NCI-H226 (cell line): ENCODE measurements at regions not wholly inside any gene's neighbourhood (a gene's known extent, or its start where the extent isn't known, plus 50 kb on each side); places are given as distances from the start of the nearest gene placed in this dataset.
"Not testable (repeated sequence)": the region's sequence is repeated elsewhere in the genome, so short reads cannot be mapped to it uniquely, and the experiment has no call there.

Experiments
- DNase-seq: peaks from one replicate; pipeline ENCODE4 v3.0.0-alpha.2; 2015

DNA sequence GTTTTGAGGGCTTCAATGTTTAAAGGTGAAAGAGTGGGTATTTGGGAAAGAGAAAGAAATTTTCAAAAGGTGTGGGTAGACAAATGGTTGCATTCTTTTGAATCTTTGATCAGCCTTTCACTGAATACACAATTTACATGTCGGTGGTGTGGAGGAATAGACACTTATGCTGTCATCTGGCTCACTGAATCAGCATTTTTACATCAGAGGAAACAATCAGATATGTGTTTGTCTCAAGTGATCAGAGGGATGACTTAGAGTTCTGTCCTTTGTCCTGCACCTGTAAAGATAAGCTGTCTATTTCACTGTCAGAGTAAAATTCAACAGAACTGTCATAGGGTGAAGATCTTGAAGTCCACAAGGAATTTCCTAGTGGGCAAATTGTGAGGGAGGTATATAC is 170.9 kb upstream of the USP25 start:
- DNase-seq: no peak

DNA sequence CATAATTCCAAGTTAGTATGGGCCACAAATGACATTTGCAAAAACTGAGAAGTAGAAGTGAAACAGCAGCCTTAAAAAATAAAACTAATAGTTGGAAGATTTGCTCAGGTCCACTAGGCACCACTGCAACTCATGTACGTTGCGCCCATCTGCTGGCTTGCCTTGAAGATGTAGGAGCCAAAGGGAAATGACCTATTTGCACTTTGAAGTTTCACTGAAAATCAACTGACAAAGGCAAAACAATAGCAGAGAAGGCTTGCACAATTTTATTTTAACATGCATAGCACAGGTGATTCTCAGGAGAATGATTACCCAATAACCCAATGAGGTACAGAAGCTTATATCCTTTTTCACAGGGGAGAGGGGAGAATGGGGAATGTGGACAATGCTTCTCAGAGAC is 170.1 kb upstream of the USP25 start:
- DNase-seq: no peak

DNA sequence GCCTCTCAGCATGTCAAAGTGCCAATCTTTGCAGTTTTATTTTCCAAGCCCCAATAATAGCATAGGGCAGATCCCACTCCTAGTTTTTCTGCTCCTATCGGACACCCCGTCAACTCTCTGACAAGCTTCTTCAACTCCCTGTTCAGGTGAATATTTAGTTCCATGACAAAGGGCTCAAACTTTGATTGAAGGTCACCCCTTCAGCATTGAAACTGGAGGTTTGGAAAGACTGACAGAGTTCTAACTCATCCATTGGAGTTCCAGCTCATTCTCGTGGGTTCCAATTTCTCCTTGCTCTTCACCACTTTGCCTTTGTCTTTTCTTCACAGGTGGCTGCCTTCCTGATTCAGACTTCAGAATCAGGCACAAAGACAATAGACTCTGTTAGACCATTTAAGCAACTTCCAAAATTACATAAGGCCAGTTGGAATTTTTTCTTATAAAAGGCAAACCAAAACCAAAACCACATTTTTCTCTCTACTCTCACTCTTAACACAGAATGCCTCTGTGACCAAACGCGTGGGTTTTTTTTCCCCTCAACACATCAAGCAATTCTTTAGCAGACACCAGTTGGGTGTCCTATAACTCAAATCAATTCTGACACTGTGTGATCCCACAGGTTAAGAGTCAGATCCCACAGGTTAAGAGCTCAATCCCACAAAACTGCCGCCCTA is 169.3 kb upstream of the USP25 start:
- no peak for DNase-seq

DNA sequence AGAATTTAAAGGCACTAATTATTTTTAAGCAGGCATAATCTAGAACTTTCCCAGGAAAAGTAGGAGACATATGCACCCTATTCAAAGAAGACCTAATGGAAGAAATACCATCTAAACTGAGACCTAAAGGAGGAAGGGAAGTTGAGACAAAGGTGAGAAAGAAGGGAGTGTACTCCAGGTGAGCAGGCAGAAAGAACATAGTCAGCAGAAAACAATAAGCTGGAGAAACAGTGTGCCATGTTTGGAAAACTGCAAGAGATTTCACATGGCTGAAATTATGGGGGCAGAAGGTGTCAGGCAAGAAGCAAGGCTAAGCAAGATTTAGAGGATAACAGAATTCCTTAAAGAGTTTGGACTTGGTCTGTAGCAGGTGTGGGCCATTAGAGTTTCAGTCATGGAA is 167.0 kb upstream of the USP25 start:
- DNase-seq: no peak

DNA sequence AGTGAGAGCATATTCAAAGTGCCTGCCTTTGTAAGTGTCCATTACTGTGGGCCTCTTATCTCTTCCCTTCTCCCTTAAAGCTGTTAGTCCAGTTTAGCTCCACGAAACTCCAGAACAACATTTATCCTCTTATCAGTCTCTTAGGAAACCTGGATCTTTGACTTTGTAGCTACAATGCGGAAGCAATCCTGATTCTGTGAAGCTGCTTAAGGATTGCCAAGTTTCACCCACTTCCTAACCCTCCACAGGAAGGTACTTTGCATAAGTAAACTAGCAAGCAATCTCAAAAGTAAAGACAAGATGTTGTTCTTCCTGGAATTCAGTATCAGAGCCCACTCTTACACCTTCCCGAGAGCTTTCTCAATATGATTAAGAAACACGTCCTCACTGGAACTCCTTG is 164.9 kb upstream of the USP25 start:
- DNase-seq: no peak

DNA sequence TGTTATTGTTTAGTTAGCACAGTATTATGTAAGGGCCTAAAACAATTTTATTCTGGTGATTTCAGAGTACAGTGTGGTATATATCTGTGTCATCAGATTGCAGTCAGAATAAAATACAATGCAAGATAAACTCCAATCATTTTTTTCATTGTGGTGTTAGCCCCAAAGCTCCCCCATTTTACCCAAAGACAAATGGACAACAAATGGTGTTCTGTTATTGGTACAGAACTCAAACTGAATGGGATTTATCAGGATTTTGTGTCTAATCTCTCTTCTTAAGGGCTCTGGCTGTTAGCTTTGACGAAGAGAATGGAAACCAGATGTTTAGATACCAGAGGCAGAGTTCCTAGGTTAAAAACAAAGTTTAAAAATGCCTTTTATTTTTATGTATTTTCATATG is 163.1 kb upstream of the USP25 start:
- DNase-seq: no peak

DNA sequence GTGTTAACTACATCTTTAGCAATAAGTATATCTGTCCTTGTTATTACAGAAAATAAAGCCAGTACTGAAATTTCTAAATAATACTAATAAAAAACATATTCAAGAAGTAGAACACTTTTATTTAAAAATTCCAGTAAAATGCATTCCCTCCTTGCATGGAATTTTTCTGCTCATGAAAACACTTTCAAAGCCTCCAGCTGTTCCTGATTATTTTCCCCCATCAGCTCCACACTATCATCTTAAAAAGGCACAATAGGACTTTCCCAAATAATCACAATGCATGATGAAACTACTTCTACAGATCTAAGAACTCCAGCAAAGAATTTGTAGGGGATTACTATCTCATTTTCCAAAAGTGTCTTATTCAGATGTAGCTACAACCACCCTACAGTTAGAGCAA is 162.6 kb upstream of the USP25 start:
- no peak for DNase-seq

DNA sequence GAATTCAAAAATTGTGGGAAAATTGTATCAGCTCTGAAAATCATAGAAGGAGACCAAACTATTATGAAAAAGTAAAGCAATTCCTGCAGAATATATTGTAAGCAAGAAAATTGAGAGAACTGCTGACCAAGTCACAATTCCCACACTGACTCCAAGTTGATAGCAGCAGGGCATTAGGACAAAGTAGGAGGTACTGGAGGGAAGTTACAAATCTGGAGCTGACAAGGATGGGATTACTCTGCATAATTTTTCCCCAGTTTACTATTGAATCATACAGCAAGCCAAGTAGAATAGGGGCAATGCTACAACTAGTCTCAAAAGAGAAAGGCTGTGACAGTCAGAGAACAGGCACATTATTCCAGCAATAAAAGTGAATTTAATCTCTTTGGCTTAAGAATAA is 161.3 kb upstream of the USP25 start:
- no peak for DNase-seq

DNA sequence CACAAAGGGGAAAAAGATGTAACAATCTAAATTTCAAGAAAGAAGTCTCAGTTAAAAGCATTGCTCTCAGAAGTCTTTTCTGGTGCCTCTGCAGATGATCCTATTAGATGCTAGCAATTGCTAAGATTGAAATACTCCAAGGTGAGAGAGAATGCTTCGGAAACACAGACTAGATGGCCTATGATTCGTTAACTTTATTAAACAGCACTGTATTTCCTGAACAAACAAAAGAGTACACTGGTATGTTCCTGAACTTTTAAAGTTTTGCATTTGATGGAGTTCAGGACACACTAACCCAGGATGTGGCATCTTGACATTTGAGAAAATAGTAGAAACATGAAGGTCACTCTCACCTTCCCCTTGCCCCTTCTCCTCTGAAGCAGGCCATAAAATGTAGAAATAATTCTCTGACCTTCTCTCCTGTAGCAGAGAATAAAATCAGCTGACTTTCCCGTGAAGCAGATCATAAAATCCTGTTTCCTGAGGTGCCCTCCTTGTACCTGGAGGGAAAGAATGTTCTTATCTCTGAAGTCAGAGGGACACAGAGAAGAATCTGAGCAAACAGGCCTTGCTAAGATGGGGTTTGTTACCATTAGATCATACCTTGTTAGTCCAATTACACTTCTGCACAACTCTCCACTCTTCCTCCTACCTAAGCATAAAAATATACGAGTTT is 142.9 kb upstream of the USP25 start:
- DNase-seq: no peak

DNA sequence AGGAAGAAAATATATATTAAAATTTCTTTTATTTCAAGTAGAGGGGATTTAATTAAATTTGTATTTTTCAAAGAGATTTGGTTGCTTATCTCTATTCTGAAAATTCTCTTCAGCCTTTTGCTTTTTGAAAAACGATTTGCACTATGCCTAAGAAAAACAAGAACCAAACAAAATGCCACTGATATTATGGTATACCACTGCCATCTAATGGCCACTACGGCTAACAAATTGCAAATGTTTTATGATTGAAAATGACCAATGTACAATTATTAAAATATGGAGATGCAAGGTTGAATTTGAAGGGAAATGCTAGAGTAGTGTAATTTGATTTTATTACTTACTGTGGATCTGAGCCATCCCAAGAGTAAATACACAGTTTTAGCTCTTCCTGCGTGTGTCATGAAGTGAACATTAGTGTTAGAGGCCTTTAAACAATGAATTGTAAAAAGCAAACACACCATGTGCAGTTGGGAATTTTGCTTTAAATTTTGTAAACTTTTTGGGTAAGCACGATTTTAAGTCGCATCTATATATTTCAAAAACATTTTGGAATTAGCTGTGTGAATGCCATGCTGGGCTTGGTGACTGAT is 137.4 kb upstream of the USP25 start:
- DNase-seq: no peak

DNA sequence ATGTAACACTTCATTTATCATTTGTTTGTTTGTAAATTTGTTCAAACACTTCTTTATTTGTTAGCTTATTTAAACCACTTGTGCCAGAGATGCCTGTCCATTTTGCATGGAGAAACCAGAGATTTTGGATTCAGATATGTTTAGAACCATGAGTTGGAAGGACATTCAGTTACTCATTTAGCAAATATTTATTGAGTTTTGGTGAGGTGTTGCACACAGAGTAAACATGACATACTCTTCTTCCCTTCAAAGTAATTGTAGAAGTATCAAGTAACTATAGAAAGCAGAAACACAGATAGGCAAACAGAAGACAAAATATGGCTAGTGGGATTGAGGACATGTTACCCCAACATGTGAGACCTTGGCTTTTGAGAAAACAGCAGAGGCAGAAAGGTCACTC is 136.8 kb upstream of the USP25 start:
- no peak for DNase-seq

DNA sequence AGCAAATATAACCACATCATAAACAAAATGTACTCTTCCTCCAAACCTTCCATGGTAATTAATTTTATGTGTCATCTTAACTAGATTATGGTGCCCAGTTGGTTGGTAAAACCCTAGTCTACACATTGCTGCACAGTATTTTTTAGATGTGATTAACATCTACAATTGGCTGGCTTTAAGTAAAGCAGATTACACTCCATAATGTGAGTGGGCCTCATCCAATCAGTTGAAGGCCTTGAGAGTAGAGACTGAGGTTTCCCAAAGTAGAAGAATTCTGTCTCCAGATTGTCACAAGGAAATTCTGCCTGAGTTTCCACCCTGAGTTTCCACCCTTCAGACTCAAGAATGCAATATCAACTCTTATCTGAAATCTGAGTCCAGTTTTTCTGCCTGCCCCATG is 128.4 kb upstream of the USP25 start:
- DNase-seq: no peak

DNA sequence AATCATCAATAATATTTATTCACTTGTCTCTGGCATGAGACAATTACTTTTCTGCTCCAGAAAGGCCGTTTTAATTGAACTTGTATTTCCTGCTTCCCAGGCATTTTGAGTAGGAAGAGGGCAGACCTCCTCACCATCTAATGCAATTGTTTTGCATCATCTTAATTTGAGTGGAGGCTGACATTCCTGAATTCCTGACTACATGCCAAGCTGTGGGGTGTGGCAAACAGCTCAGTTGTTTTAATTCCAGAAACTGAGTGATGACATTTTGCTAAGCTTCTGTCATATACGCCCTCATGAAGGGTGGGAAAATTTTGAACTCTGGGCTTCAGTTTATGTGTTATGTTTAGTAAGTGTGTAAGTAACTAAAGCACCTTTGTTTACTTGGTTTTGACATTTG is 125.4 kb upstream of the USP25 start:
- peak; percentile 94 for DNase-seq

DNA sequence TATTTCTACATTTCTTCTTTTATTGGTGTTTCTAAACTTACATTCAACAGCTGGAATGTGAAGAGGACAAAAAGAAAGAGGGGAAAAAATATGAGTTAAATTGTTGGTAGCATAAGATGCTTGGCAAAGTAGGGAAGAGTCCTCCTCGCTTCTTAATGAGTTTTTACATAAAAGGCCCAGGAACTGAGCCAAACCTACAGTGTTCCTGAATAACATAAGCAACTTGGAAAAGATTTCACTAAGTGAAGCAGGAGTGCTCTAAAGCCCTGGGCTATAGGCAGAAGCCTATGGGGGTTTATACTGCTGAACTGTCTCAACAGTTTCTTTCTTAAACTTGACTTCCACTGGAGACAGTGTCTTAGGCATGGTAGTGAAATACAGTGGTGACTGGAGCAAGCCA is 115.0 kb upstream of the USP25 start:
- no peak for DNase-seq

DNA sequence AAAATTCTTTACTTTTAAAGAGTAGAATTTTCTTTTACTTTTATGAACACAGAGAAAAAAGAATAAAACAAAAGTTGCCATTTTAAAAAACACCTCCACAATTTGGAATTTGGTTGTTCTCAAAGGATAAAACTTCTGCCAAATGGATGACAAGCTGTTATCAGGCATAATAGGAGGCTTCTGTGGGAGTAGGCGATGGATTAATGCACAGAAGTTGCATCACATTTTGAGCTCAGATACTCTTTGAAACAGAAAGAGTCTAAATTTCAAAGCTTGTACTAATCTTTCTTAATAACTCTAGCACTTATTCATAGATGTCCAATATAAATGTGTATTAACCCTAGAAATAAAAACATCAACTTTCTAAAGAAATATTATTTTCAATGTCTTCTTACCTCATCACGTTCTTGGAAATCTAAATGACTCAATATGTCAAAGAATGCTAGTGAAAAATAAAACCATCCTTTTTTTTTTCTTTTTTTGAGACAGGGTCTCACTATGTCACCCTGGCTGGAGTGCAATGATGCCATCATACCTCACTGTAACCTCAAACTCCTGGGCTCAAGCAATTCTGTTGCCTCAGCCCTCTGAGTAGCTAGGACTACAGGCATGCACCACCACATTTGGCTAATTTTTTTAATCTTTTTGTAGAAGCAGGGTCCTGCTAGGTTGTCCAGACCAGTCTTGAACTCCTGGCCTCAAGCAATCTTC is 112.8 kb upstream of the USP25 start:
- peak; percentile 89 for DNase-seq

DNA sequence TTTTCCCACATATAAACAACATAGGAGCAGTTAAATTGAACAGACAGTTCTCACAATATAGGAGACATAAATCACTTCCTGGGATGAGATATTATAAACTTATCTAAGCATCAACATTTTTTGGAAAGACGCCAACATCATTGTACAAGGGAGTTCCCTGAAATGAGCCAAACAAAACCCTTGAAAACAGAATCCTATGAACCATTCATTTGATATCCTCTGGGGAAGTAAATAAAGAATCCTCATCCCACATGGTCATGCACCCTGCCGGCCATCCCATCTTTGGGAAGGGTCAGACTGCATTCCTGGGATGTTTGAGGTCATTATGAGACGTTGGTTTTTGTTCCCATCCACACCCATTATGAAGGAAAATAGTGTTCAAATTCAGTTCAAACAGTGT is 111.8 kb upstream of the USP25 start:
- DNase-seq: peak; percentile 92

DNA sequence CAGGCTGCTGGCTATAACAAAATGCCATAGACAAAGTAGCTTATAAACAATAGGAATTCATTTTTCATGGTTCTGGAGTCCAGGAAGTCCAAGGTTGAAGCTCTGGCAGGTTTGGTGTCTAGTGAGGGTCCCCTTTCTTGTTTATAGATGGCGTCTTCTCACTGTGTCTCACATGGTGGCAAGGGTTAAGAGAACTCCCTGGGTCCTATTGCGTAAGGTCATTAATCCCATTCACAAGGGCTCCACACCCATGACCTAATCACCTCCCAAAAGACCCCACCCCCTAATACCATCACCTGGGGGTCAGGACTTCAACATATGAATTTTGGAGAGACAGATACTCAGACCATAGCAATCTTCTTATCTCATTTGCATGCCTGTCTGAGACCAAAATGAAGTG is 108.9 kb upstream of the USP25 start:
- DNase-seq: no peak

DNA sequence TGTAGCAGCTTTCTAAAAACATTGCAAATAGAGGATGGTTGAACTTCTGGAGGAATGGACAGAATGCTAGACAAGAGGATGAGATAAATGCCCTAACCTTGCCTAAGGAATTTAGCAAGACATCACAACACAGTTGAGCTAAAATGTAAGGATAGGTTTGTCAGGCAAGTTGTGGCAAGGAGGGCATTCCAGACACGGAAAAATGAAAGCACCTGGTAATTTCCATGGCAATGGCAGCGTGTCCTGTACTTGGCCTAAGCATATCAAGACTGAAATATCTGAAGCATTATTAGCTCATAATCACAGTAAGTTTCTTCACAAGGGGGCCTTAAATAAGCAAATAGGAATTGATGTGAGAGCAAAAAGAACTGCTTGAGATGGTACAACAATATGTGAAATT is 105.1 kb upstream of the USP25 start:
- no peak for DNase-seq

DNA sequence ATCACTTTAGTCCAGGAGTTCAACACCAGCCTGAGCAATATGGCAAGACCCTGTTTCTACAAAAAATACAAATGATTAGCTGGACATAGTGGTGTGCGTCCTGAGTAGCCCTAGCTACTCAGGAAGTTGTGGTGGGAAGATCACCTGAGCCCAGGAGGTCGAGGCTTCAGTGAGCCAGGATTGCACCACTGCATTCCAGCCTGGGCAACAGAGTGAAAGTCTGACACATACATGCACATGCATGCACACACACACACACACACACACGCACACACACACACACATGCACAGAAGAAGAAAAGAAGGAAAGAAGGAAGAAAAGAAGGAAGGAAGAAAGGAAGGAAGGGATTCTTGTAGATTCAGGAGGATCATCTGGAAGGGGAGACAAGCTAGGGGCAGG is 104.4 kb upstream of the USP25 start:
- peak; percentile 35 for DNase-seq

DNA sequence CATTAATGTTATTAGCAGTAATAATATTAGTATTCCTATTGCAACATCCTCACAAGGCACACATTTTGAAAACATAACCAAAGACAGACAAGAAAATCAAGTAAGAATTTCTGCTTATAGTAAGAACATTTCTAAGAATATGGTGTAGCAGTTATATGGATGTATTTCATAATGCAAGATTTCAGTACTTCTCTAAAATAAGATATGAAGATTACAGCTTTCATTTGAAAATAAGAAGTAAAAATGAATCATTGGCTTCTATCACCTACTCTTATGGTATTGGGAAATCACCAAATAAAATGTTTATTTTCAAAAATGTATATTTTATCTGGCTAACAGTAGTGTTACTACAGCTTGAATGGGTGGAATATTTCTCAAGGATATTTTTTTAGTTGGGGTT is 103.8 kb upstream of the USP25 start:
- no peak for DNase-seq

DNA sequence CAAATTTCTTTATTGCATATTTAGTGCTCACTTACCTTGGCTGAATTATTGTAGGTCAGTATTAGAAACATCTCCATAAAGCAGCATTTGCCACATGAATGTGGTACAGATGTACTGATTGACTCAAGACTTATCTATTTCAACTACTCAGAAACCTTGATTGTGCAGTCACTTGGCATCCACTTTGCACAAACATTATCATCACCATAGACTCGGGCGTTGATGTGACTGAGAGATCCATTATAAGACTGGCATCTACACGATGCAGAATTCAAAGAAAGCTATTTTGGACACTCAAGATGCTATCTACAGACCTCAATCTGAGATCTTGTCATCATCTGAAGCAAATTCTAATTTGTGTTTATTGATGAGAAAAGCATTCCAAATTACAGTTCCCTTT is 102.8 kb upstream of the USP25 start:
- no peak for DNase-seq

DNA sequence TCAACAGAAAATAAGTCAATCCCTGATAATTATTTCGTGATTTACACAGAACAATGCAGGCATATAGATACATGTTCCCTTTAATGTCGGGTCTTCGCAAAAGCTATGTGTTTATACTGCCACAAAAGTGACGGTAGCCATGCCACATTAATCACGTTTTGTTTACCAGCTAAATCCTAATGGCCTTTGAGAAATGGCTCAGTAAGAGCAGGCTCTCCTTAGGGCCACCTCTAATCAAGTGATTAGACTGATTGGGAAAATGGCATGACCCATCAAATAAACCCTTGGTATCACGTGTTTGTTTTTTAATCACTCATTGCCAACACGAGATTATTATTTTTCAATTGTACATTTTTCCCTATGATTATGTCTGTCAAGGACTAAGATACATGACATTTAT is 102.0 kb upstream of the USP25 start:
- DNase-seq: no peak

DNA sequence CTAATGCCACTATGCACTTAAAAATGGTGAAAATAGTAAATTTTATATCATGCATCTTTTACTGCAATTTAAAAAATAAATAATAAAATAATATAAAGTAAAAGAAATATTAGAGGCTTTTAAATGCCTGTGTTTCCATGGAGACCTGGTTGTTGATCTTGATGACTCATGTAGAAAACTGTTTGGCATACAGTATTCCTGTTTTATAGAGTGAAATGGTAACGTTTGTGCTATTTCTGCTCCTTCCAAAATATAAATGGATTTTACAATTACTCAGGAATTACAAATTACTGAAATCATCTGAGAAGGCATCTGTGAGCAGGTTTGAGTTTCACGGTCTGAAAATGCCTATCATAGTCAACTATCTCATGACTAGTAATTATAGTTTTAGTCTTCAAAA is 98.4 kb upstream of the USP25 start:
- peak; percentile 48 for DNase-seq

DNA sequence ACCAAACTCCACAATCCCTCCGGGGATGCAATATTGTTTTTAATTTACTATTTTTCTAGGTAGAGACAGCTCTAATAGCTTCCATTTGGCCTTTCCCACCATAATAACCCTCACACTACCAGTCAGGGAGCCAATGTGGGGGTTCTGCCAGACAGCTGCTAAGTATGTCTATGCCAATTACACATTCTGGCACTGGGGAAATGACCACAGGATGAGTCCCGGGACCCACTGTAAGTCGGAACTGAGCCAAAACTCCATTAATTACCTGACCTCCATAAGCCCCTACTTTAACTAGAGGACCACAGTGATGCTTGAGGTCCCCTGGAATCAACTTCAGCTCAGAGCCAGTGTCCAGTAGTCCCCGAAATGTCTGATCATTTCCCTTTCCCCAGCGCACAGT is 95.2 kb upstream of the USP25 start:
- DNase-seq: not testable (repeated sequence)
